ENCODE measurements at regions not wholly inside any gene's neighbourhood (a gene's known extent, or its start where the extent isn't known, plus 50 kb on each side); places are given as distances from the start of the nearest gene placed in this dataset.

- TF ChIP-seq CTCF (IDR thresholded peaks at IDR 0.05; ENCODE audit: low read depth, low read length): no peak
- TF ChIP-seq POLR2A (IDR thresholded peaks at IDR 0.05; ENCODE audit: extremely low read depth, insufficient read length): no peak
- TF ChIP-seq MAX (IDR thresholded peaks at IDR 0.05; ENCODE audit: low read depth, low read length): no peak
- TF ChIP-seq MYC (IDR thresholded peaks at IDR 0.05; ENCODE audit: low read depth, low read length): no peak
- no peak overlapping the region for H3K4me3 ChIP-seq (ENCODE audit: low read depth, low read length)
- no peak for DNase-seq (ENCODE audit: low read depth)
Measured at GRCh38 chr1:65581119-65581518, 160.7 kb downstream of the LEPR start.

GRCh38 chr1:65584399-65584798 lies 163.9 kb downstream of the LEPR start:
- TF ChIP-seq MAX (IDR thresholded peaks at IDR 0.05; ENCODE audit: low read depth, low read length) (no peak), CTCF (IDR thresholded peaks at IDR 0.05; ENCODE audit: low read depth, low read length) (no peak), MYC (IDR thresholded peaks at IDR 0.05; ENCODE audit: low read depth, low read length) (no peak), POLR2A (IDR thresholded peaks at IDR 0.05; ENCODE audit: extremely low read depth, insufficient read length) (no peak)
- H3K4me3 ChIP-seq (ENCODE audit: low read depth, low read length): no peak overlapping the region
- no peak for DNase-seq (ENCODE audit: low read depth)

GRCh38 chr1:65590279-65590678 lies 169.8 kb downstream of the LEPR start:
- DNase-seq (ENCODE audit: low read depth): no peak
- no peak overlapping the region for H3K4me3 ChIP-seq (ENCODE audit: low read depth, low read length)
- TF ChIP-seq MYC (IDR thresholded peaks at IDR 0.05; ENCODE audit: low read depth, low read length) (no peak), MAX (IDR thresholded peaks at IDR 0.05; ENCODE audit: low read depth, low read length) (no peak), CTCF (IDR thresholded peaks at IDR 0.05; ENCODE audit: low read depth, low read length) (no peak), POLR2A (IDR thresholded peaks at IDR 0.05; ENCODE audit: extremely low read depth, insufficient read length) (no peak)

- no peak overlapping the region for H3K4me3 ChIP-seq (ENCODE audit: low read depth, low read length)
- TF ChIP-seq MAX (IDR thresholded peaks at IDR 0.05; ENCODE audit: low read depth, low read length) (no peak), MYC (IDR thresholded peaks at IDR 0.05; ENCODE audit: low read depth, low read length) (no peak), CTCF (IDR thresholded peaks at IDR 0.05; ENCODE audit: low read depth, low read length) (no peak), POLR2A (IDR thresholded peaks at IDR 0.05; ENCODE audit: extremely low read depth, insufficient read length) (no peak)
- no peak for DNase-seq (ENCODE audit: low read depth)
Measured at GRCh38 chr1:65593516-65593915, 173.0 kb downstream of the LEPR start.

- no peak for TF ChIP-seq MAX (IDR thresholded peaks at IDR 0.05; ENCODE audit: low read depth, low read length)
- H3K4me3 ChIP-seq (ENCODE audit: low read depth, low read length): no peak overlapping the region
- no peak for DNase-seq (ENCODE audit: low read depth)
Measured at GRCh38 chr1:65595724-65596123, 175.3 kb downstream of the LEPR start.

- no peak overlapping the region for H3K4me3 ChIP-seq (ENCODE audit: low read depth, low read length)
- DNase-seq (ENCODE audit: low read depth): no peak
- TF ChIP-seq MYC (IDR thresholded peaks at IDR 0.05; ENCODE audit: low read depth, low read length) (no peak), POLR2A (IDR thresholded peaks at IDR 0.05; ENCODE audit: extremely low read depth, insufficient read length) (no peak), MAX (IDR thresholded peaks at IDR 0.05; ENCODE audit: low read depth, low read length) (no peak), CTCF (IDR thresholded peaks at IDR 0.05; ENCODE audit: low read depth, low read length) (no peak)
Measured at GRCh38 chr1:65596768-65597167, 176.3 kb downstream of the LEPR start.

All from NB4 (cell line).